Stomach (tissue), 8 donors: ENCODE measurements at regions not wholly inside any gene's neighbourhood (a gene's known extent, or its start where the extent isn't known, plus 50 kb on each side); places are given as distances from the start of the nearest gene placed in this dataset.

ENCODE experiments used
- DNase-seq, 2 donors: peaks; one replicate each; pipeline versions ENCODE4 v3.0.0 to v3.0.0-alpha.2; 2013 to 2019
- H3K27ac ChIP-seq, 5 donors: fragments of 200-600 bp in 4 of 5; sonication (generic) in 4 of 5; one replicate each; pipeline ENCODE4 v1.5.1; 2013 to 2019; ENCODE audit warnings: mild to moderate bottlenecking in 1 of 5, moderate library complexity in 1 of 5
- H3K27me3 ChIP-seq, 3 donors: fragments of 200-600 bp; sonication (generic); one replicate each; pipeline ENCODE4 v1.5.1; 2017 to 2019; ENCODE audit warnings: mixed run types in 1 of 3
- H3K36me3 ChIP-seq, 4 donors: fragments of 200-600 bp; sonication (generic); 1 replicate in 3 of 4; 2 replicates in 1 of 4; pipeline ENCODE4 v1.5.1; 2016 to 2019
- H3K4me1 ChIP-seq, 4 donors: fragments of 200-600 bp; sonication (generic); one replicate each; pipeline ENCODE4 v1.5.1; 2016 to 2019
- H3K4me3 ChIP-seq, 4 donors: fragments of 200-600 bp; sonication (generic) in 3 of 4; one replicate each; pipeline ENCODE4 v1.5.1; 2016 to 2019; ENCODE audit warnings: mild to moderate bottlenecking in 1 of 4
- H3K9me3 ChIP-seq, 4 donors: fragments of 200-600 bp; sonication (generic); one replicate each; pipeline ENCODE4 v1.5.1; 2016 to 2019
- CTCF ChIP-seq, 7 experiments: fragments of 450-650 bp in 4 of 7; fragments of 200-600 bp in 3 of 7; sonication (generic) in 3 of 7; IDR thresholded peaks; one replicate each; pipeline ENCODE4 v1.5.1; 2016 to 2019; ENCODE audit warnings: antibody characterized with exemption in 7 of 7, control low read depth in 2 of 7, mild to moderate bottlenecking in 1 of 7
- EP300 ChIP-seq: sonication (generic); formaldehyde crosslinking; IDR thresholded peaks from one replicate; pipeline ENCODE4 v1.6.1; 2017; ENCODE audit warnings: antibody characterized with exemption
- POLR2A ChIP-seq, 4 donors: fragments of 450-650 bp; IDR thresholded peaks; one replicate each; pipeline ENCODE4 v1.6.1; 2016; ENCODE audit warnings: antibody characterized with exemption in 4 of 4, control low read depth in 2 of 4, mild to moderate bottlenecking in 1 of 4, moderate library complexity in 1 of 4
- POLR2AphosphoS5 ChIP-seq, 3 donors: sonication (generic); formaldehyde crosslinking; IDR thresholded peaks; one replicate each; pipeline ENCODE4 v1.6.1; 2016; ENCODE audit warnings: antibody characterized with exemption in 3 of 3
- WGBS, 5 donors: extraction: QIAGEN DNeasy Blood & Tissue Kit in 3 of 5; methylation state at CpG; one replicate each; pipeline versions ENCODE4 v1.1.5 to v1.1.7; 2013 to 2018; 5-methylcytosine and 5-hydroxymethylcytosine counted together
- intact Hi-C: fragments of 100-400 bp; cut with DNase I; formaldehyde crosslinking; loops from one replicate; pipeline ENCODE4 v1.15.1; 2023; ENCODE audit warnings: low total_unique reads
- donor health status: healthy with polysubstance abuse.
- donor health status: Bipolar disorder and iron deficiency.
- donor health status: healthy.

DNA sequence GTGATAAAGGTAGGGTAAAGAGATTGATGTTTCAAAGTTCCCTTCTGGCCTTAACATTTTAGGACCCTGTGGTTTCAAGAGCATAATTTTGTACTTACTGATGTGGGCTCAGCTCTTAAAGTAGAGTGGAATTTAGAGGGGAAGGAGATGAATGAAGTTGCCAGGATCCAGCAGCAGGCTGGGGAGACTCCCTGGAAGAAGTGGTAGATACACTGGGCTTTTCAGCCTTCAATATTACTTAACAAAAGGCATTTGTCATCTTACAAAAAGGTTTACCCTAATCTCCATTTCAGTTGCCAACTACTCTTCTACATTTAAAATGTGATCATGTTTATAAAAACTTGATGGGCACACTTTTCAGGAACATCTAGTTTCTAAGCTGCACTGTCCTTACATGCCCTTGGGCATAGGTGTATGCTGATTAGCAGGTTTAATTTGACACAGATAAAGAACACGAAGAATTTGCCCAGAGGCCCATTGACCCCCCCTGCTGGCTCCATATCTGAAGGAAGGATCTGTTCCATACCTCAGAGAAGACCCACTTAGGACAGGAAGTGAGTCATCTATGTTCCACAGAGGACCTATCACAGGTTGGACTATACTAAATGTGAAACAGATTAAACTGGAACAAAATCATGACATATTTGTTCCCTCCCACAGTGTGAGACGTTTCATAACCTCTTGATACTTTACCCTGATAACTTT is 93.0 kb upstream of the LPP start:
- Histone ChIP-seq H3K4me1 (peaks cover 8 to 36% (median 23%) of the 10 kb centered on the region in 4 donors), H3K9me3 (no peaks in the 10 kb centered on the region), H3K4me3 (no peak overlapping the region), H3K36me3 (no peaks in the 10 kb centered on the region), H3K27me3 (no peaks in the 10 kb centered on the region), H3K27ac (no peak overlapping the region)
- TF ChIP-seq EP300 (no peak), CTCF (IDR thresholded peaks at IDR 0.05) (no peak), POLR2AphosphoS5 (IDR thresholded peaks at IDR 0.05) (peak in 1 of 3 donors; percentile 16)
- intact Hi-C loops: no loop called here
- DNase-seq: peak in 1 of 2 donors; percentile 33
- WGBS, 5 donors: 6 to 26% (median 18%) methylated on average over 2 of the region's 2 CpGs

- H3K4me3 ChIP-seq: no peak overlapping the region
- no peak for DNase-seq
- H3K27ac ChIP-seq: no peak overlapping the region
- H3K27me3 ChIP-seq: no peaks in the 10 kb centered on the region
- no peaks in the 10 kb centered on the region for H3K9me3 ChIP-seq
- intact Hi-C loops: no loop called here
- 77 to 86% (median 78%) methylated on average over 2 of the region's 2 CpGs for WGBS, 5 donors
- H3K36me3 ChIP-seq: no peaks in the 10 kb centered on the region
- peaks cover 8 to 38% (median 23%) of the 10 kb centered on the region in 4 donors for H3K4me1 ChIP-seq
- TF ChIP-seq POLR2A (IDR thresholded peaks at IDR 0.05) (no peak), EP300 (no peak), POLR2AphosphoS5 (IDR thresholded peaks at IDR 0.05) (no peak), CTCF (IDR thresholded peaks at IDR 0.05) (no peak)
These were observed 91.7 kb upstream of the LPP start for GRCh38 chr3:188062216-188062615.

GRCh38 chr3:188064831-188065493 is 89.0 kb upstream of the LPP start:
- peak; percentile 79 to 83 for DNase-seq
- H3K27ac ChIP-seq: peak overlapping the region; percentile 27 to 66 (median 61)
- H3K4me3 ChIP-seq: no peak overlapping the region
- intact Hi-C loops: no loop called here
- H3K4me1 ChIP-seq: peaks cover 8 to 44% (median 26%) of the 10 kb centered on the region in 4 donors
- H3K27me3 ChIP-seq: no peaks in the 10 kb centered on the region
- 32 to 57% (median 46%) methylated on average over 4 of the region's 4 CpGs for WGBS, 5 donors
- no peaks in the 10 kb centered on the region for H3K9me3 ChIP-seq
- no peak for TF ChIP-seq EP300
- peak in 2 of 3 donors; percentile 21 to 45 for TF ChIP-seq POLR2AphosphoS5 (IDR thresholded peaks at IDR 0.05)
- no peaks in the 10 kb centered on the region for H3K36me3 ChIP-seq

DNA sequence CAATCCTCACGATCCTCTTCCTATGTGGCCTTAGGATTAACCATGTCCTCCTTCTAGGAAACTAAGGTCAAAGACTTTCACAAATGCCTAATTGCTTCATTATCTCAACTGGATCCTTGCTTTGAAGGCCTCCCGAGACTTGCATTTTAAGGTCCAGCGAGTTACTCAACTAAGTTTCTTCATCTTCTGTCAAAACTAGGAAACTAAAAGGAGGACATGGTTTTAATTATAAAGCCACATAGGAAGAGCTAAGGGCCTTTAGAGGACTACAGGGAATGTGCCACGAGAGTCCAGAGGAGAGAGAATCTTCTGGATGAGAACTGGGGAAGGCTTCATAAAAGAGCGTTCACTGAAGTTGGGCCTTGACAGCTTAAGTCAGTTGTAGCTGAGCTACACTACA is 87.8 kb upstream of the LPP start:
- DNase-seq: no peak
- WGBS, 5 donors: 93 to 95% (median 94%) methylated on average over 5 of the region's 5 CpGs

More for the DNA sequence above, 87.8 kb upstream of the LPP start:
- Histone ChIP-seq H3K9me3 (no peaks in the 10 kb centered on the region), H3K4me1 (peaks cover 5 to 39% (median 20%) of the 10 kb centered on the region in 4 donors), H3K27me3 (no peaks in the 10 kb centered on the region), H3K4me3 (no peak overlapping the region), H3K27ac (no peak overlapping the region), H3K36me3 (no peaks in the 10 kb centered on the region)
- intact Hi-C loops: no loop called here
- no peak for TF ChIP-seq POLR2AphosphoS5 (IDR thresholded peaks at IDR 0.05)
- no peak for TF ChIP-seq CTCF (IDR thresholded peaks at IDR 0.05)
- TF ChIP-seq POLR2A (IDR thresholded peaks at IDR 0.05): no peak
- no peak for TF ChIP-seq EP300
